Fibroblast of skin of right biceps (primary cell): ENCODE measurements at regions not wholly inside any gene's neighbourhood (a gene's known extent, or its start where the extent isn't known, plus 50 kb on each side); places are given as distances from the start of the nearest gene placed in this dataset.
"Not testable (repeated sequence)": the region's sequence is repeated elsewhere in the genome, so short reads cannot be mapped to it uniquely, and the experiment has no call there.

Source experiments
- DNase-seq: peaks from one replicate; pipeline ENCODE4 v3.0.0-alpha.2; 2013

DNA sequence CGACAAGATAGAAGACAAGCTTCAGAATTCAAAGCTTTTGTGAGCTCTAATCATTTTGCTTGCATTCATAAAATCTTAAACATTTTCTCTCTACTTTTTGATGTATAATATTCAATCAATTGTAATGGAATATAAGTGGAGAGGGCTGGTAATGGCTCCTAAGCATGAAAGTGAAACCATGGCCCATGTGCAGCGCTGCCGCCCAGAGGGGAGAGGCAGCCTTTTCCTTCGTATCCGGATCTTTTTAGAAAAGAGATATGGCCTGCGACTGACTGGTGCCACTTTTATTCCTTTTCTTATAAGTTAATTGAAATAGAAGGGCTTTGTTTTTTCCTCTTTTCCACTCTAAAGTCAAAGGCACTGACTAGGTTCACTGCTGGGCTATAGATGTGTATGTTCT is 655.2 kb downstream of the TTLL7 start:
- DNase-seq = not testable (repeated sequence)

DNA sequence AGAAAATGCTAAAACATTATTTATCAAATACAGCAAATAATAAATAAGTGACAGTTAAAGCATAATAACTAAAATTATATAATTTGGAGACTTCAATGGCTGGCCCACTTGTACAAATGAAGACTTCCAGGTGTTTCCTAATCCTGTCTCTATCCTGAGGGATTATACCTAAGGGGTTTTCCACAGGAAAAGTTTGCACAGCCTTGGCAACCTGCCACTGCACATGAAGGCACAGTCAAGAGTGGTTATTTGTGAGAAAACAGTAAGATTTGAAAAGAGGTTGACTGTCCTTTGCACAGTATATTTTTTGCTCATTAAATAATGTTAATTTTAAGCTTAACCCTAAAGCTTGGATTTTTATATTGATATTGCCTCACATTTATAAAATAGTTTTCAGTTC is 655.9 kb downstream of the TTLL7 start:
- not testable (repeated sequence) for DNase-seq

DNA sequence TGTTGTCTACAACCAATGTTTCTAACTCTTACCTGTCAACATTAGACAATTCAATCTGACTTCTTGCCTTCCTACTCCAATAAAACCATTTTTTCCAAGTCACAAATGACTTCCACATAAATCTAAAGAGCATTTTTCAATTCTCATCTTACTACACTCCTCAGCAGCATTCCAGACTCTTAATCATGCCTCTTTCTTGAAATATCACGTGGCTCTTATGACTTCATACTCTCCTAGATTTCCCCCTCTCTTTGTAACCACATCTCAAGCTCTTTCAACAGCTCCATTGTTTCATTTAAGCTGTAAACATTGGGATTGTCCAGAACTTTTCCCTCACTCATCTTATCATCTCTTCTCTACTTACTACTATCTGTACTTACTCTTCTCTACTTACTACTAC is 666.6 kb downstream of the TTLL7 start:
- DNase-seq = not testable (repeated sequence)

DNA sequence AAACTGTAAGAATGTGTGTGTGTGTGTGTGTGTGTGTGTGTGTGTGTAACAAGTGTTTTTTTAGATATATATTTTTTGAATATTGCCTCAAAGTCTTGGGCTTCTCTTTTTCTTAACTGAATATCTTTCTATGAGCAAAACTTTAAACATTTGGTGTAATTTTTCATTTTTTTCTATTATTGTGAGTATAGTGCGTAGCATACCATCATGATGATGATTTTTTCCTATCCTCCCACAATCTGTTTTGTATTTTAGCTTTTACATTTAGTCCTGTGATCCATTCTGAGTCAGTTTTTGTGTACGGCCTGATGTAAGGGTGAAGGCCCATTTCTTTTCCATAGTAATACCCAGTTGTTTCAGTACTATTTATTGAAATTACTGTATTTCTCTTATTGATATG is 680.6 kb downstream of the TTLL7 start:
- peak; percentile 76 for DNase-seq

GRCh38 chr1:83315446-83315845 is 683.5 kb downstream of the TTLL7 start:
- not testable (repeated sequence) for DNase-seq

DNA sequence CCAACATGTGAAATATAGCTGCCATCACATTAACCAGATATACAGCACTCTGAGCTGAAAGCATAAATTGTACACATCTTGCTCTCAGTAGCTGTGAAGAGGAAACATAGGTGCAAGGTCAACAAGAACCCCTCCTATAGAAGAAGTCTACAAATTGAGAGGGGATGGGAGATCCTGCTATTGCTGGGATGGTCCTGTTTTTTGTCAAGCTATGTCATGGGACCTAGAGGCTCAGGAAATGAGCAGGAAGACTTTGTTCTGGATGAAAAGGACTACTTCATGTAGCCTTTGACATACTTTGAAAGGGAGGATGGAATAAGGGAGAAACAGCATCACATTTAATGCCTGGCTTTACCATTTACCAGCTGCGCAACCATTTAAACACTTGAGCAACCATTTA is 688.8 kb downstream of the TTLL7 start:
- not testable (repeated sequence) for DNase-seq

- DNase-seq = not testable (repeated sequence)
These were observed 689.9 kb downstream of the TTLL7 start for GRCh38 chr1:83309035-83309434.

GRCh38 chr1:83306811-83307210 is 692.1 kb downstream of the TTLL7 start:
- DNase-seq = not testable (repeated sequence)

DNA sequence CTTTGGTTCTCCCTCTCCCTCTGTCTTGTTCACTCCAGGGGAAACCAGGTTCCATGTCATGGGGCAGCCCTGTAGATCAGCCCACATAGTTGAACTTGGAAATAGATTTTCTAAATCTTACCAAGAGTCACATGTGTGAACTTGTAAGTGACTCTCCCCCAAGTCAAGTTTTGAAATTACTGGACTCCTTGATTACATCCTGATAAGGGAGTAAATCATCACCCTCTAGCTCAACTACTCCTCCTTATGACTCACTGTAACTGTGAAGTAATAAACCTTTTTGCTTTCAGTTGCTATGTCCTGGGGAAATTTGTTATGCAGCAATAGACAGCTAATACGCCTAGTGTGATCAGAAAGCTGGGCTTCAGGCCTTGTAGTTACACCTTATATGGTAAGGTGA is 703.3 kb downstream of the TTLL7 start:
- DNase-seq = not testable (repeated sequence)

DNA sequence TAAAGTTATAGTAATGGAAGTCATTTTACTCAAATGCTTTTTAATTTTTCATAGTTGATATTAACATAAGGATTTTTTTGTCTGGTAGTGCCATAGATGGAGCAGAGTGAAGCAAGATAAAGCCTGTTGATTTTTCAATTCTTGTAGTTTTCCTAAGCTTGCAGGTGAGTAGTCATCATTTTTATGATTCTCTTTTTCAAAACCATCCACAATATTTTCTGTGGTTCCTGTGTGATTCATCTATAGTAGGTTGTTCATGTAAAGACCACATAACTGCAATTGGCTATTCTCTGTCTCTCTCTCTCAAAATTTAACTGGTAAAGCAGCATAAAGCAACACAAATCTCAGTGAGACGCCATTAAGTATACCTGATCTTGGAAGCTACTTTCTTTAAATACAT is 711.5 kb downstream of the TTLL7 start:
- not testable (repeated sequence) for DNase-seq

DNA sequence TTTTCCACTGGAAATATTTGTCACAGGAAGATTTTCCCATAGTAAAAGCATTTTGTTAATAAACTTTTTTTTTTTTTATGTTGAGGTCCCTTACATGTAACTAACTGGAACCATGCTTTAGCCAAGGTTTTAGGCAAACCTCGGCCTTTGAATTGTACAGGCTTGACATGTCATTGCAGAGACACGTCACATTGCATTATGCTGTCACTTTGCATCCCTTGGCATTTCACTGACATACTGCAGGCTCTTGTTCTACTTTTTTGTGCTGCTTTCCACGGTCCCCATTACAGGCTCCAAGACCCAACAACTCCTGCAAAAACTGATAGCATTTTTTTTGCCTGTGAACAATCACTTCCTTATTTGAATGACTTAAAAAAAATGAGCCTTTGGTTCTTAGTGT is 724.3 kb downstream of the TTLL7 start:
- not testable (repeated sequence) for DNase-seq

DNA sequence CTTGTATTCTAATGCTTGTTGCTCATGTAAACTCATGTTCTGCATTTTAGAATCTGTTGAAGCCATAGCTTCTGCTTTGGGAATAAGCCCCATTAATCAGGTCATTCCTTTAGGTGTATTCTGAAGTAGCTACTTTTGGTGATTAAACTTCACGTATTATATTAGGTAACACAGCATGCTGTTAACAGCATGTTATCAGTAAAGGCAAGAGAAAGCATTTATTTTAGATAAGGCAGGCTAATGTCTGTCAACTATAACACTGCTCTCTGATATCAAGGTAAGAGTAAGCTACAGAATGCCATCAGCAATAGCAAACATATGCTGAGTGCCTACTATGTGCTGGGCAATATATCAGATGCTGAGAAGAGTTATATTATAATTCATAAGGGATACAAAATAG is 726.4 kb downstream of the TTLL7 start:
- not testable (repeated sequence) for DNase-seq

- DNase-seq = not testable (repeated sequence)
These were observed 727.1 kb downstream of the TTLL7 start for GRCh38 chr1:83271834-83272233.

- not testable (repeated sequence) for DNase-seq
These were observed 728.1 kb downstream of the TTLL7 start for GRCh38 chr1:83270801-83271200.

DNA sequence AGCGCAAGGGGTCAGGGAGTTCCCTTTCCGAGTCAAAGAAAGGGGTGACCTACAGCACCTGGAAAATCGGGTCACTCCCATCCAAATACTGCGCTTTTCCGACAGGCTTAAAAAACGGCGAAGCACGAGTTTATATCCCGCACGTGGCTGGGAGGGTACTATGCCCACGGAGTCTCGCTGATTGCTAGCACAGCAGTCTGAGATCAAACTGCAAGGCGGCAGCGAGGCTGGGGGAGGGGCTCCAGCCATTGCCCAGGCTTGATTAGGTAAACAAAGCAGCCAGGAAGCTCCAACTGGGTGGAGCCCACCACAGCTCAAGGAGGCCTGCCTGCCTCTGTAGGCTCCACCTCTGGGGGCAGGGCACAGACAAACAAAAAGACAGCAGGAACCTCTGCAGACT is 735.1 kb downstream of the TTLL7 start:
- not testable (repeated sequence) for DNase-seq

GRCh38 chr1:83251687-83252086 is 747.2 kb downstream of the TTLL7 start:
- not testable (repeated sequence) for DNase-seq

GRCh38 chr1:83246780-83247179 is 752.2 kb downstream of the TTLL7 start:
- DNase-seq = not testable (repeated sequence)

DNA sequence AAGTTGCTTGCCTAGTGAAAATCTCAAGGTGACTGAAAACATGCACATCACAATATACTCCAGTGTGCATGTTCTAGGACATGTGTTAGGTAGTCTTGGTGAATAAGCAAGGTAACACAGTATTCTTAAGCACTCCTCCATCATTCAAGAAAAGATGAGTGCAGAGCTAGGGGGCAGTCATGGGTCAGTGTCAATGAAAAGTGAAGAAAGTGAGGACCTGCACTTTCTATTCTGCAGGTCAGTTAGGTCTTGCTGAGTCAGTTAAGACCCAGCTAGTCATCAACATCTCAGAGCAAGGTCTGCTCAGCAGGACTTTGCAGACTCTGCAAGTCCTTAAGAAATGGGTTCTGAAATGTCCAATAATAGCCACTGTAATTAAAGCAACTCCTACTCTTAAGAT is 754.1 kb downstream of the TTLL7 start:
- DNase-seq = not testable (repeated sequence)

- DNase-seq = not testable (repeated sequence)
These were observed 759.4 kb downstream of the TTLL7 start for GRCh38 chr1:83239568-83239967.

DNA sequence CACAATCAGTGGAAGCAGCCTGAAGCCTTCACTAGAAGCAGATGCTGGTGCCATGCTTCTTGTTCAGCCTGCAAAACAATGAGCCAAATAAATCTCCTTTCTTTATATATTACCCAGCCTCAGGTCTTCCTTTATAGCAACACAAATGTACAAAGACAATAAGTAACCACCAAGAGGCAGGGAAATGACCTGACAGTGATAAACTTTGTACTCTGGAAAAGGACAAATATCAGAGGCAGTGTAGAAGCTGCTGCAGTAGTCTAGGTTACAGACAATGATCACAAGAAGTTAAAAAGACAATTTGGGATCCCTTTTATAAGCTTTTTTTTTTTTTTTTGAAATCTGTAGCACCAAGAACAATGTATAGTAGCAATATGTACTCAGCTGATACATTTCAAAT is 760.3 kb downstream of the TTLL7 start:
- DNase-seq = not testable (repeated sequence)

DNA sequence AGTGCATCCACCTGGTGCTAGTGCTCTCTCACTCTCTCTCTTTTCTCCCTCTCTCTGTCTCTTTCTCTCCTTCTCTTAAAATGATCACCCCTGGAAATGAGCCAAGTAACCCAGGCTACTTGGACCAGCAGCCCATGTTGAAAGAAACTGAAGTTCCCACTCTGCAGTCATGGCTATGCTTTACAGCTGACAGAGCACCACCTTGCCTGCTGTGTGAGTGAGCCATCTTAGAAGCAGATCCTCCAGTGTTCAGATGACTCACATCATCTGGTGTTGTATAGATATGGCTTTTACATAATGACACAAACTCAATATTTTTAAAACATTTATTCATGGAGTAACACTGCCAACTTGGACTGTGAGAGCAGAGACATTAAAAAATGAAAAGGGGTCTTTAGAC is 779.1 kb downstream of the TTLL7 start:
- DNase-seq = not testable (repeated sequence)

DNA sequence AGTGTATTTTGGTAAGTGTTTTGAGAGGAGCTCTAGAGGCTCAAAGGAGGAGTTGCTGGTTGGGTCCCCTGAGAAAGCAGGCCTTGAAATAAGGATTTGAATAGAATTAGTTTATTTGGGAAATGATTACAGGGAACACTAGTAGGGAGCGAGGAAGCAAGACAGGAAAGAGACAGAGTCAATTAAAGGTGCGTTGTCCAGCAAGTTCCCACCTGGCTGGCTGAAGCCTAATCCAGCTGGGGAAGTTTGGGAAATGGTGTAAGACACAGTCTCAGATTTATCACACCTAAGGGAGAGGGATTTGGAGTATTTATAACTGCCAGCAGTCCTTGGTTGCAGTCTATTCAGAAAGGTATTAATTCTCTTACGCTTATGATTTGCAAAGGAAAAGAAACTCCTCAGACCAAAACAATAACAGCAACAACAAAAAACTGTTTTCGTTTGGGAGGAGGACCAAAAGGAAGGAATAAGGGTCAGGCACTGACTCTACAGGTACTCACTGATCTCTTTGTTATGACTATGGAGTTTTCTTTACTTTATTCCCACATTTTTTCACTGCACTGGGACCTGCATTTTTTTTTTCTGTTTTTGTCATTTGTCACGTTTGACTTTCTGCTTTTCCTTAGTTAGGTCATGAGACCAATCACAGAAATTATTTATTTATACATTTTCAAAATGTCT is 780.8 kb downstream of the TTLL7 start:
- DNase-seq = not testable (repeated sequence)

GRCh38 chr1:83214317-83214716 is 784.6 kb downstream of the TTLL7 start:
- DNase-seq = not testable (repeated sequence)

- not testable (repeated sequence) for DNase-seq
These were observed 785.3 kb downstream of the TTLL7 start for GRCh38 chr1:83213648-83214047.

GRCh38 chr1:83212033-83212432 is 786.9 kb downstream of the TTLL7 start:
- not testable (repeated sequence) for DNase-seq
